ENCODE measurements at regions not wholly inside any gene's neighbourhood (a gene's known extent, or its start where the extent isn't known, plus 50 kb on each side); places are given as distances from the start of the nearest gene placed in this dataset.
"Not testable (repeated sequence)": the region's sequence is repeated elsewhere in the genome, so short reads cannot be mapped to it uniquely, and the experiment has no call there.

- no peak for DNase-seq (ENCODE audit: low read depth, low spot score)
- TF ChIP-seq POLR2AphosphoS5 (IDR thresholded peaks at IDR 0.05; ENCODE audit: borderline replicate concordance, low read depth, low read length) (no peak), FOXP2 (optimal IDR thresholded peaks at IDR 0.05; ENCODE audit: control extremely low read depth, extremely low read length, insufficient read depth) (no peak), EZH2 (IDR thresholded peaks at IDR 0.05) (no peak)
- Histone ChIP-seq H3K36me3 (ENCODE audit: insufficient read depth, low read length) (no peaks in the 10 kb centered on the region), H3K9me3 (ENCODE audit: low read depth, low read length) (peaks cover 8% of the 10 kb centered on the region; the same call in 1 of the 2 replicates), H3K9ac (ENCODE audit: insufficient read length) (no peak overlapping the region), H3K4me3 (no peak overlapping the region), H3K27ac (no peak overlapping the region)
Measured at GRCh38 chr20:2217857-2218539, 77.8 kb upstream of the TGM3 start.

- DNase-seq (ENCODE audit: low read depth, low spot score), result no peak
- TF ChIP-seq POLR2AphosphoS5 (IDR thresholded peaks at IDR 0.05; ENCODE audit: borderline replicate concordance, low read depth, low read length) (no peak), FOXP2 (optimal IDR thresholded peaks at IDR 0.05; ENCODE audit: control extremely low read depth, extremely low read length, insufficient read depth) (no peak), EZH2 (IDR thresholded peaks at IDR 0.05) (no peak)
- Histone ChIP-seq H3K9ac (ENCODE audit: insufficient read length) (no peak overlapping the region), H3K9me3 (ENCODE audit: low read depth, low read length) (peaks cover 8% of the 10 kb centered on the region; the same call in 1 of the 2 replicates), H3K27ac (no peak overlapping the region), H3K4me3 (no peak overlapping the region), H3K36me3 (ENCODE audit: insufficient read depth, low read length) (no peaks in the 10 kb centered on the region)
Measured at GRCh38 chr20:2219481-2220006, 76.3 kb upstream of the TGM3 start.

- no peak for DNase-seq (ENCODE audit: low read depth, low spot score)
- H3K36me3 ChIP-seq (ENCODE audit: insufficient read depth, low read length), result no peaks in the 10 kb centered on the region
- TF ChIP-seq FOXP2 (optimal IDR thresholded peaks at IDR 0.05; ENCODE audit: control extremely low read depth, extremely low read length, insufficient read depth) (no peak), EZH2 (IDR thresholded peaks at IDR 0.05) (no peak), POLR2AphosphoS5 (IDR thresholded peaks at IDR 0.05; ENCODE audit: borderline replicate concordance, low read depth, low read length) (no peak)
- H3K9ac ChIP-seq (ENCODE audit: insufficient read length), result no peak overlapping the region
- H3K4me3 ChIP-seq, result no peak overlapping the region
- H3K9me3 ChIP-seq (ENCODE audit: low read depth, low read length), result peaks cover 8% of the 10 kb centered on the region; the same call in 1 of the 2 replicates
- H3K27ac ChIP-seq, result no peak overlapping the region
Measured at GRCh38 chr20:2220298-2220697, 75.5 kb upstream of the TGM3 start.

GRCh38 chr20:2221921-2222320, 73.9 kb upstream of the TGM3 start:
- no peak overlapping the region for H3K27ac ChIP-seq
- H3K9ac ChIP-seq (ENCODE audit: insufficient read length), result no peak overlapping the region
- peaks cover 8% of the 10 kb centered on the region; the same call in 1 of the 2 replicates for H3K9me3 ChIP-seq (ENCODE audit: low read depth, low read length)
- H3K36me3 ChIP-seq (ENCODE audit: insufficient read depth, low read length), result no peaks in the 10 kb centered on the region
- TF ChIP-seq EZH2 (IDR thresholded peaks at IDR 0.05) (no peak), FOXP2 (optimal IDR thresholded peaks at IDR 0.05; ENCODE audit: control extremely low read depth, extremely low read length, insufficient read depth) (no peak), POLR2AphosphoS5 (IDR thresholded peaks at IDR 0.05; ENCODE audit: borderline replicate concordance, low read depth, low read length) (no peak)
- no peak for DNase-seq (ENCODE audit: low read depth, low spot score)
- no peak overlapping the region for H3K4me3 ChIP-seq

GRCh38 chr20:2223558-2224367, 72.0 kb upstream of the TGM3 start:
- no peak overlapping the region for H3K4me3 ChIP-seq
- DNase-seq (ENCODE audit: low read depth, low spot score), result no peak
- TF ChIP-seq EZH2 (IDR thresholded peaks at IDR 0.05) (no peak), POLR2AphosphoS5 (IDR thresholded peaks at IDR 0.05; ENCODE audit: borderline replicate concordance, low read depth, low read length) (no peak), FOXP2 (optimal IDR thresholded peaks at IDR 0.05; ENCODE audit: control extremely low read depth, extremely low read length, insufficient read depth) (no peak)
- H3K27ac ChIP-seq, result no peak overlapping the region
- H3K36me3 ChIP-seq (ENCODE audit: insufficient read depth, low read length), result no peaks in the 10 kb centered on the region
- H3K9me3 ChIP-seq (ENCODE audit: low read depth, low read length), result peaks cover 8% of the 10 kb centered on the region; the same call in 1 of the 2 replicates
- H3K9ac ChIP-seq (ENCODE audit: insufficient read length), result no peak overlapping the region

GRCh38 chr20:2224368-2224639, 71.5 kb upstream of the TGM3 start:
- Histone ChIP-seq H3K4me3 (no peak overlapping the region), H3K9me3 (ENCODE audit: low read depth, low read length) (peaks cover 8% of the 10 kb centered on the region; the same call in 1 of the 2 replicates), H3K36me3 (ENCODE audit: insufficient read depth, low read length) (no peaks in the 10 kb centered on the region), H3K27ac (no peak overlapping the region), H3K9ac (ENCODE audit: insufficient read length) (no peak overlapping the region)
- TF ChIP-seq EZH2 (IDR thresholded peaks at IDR 0.05) (no peak), FOXP2 (optimal IDR thresholded peaks at IDR 0.05; ENCODE audit: control extremely low read depth, extremely low read length, insufficient read depth) (no peak), POLR2AphosphoS5 (IDR thresholded peaks at IDR 0.05; ENCODE audit: borderline replicate concordance, low read depth, low read length) (no peak)
- no peak for DNase-seq (ENCODE audit: low read depth, low spot score)

GRCh38 chr20:2227285-2227684, 68.5 kb upstream of the TGM3 start:
- H3K27ac ChIP-seq; H3K36me3 ChIP-seq (ENCODE audit: insufficient read depth, low read length); H3K9me3 ChIP-seq (ENCODE audit: low read depth, low read length); H3K9ac ChIP-seq (ENCODE audit: insufficient read length); DNase-seq (ENCODE audit: low read depth, low spot score); H3K4me3 ChIP-seq: not testable (repeated sequence)

GRCh38 chr20:2227861-2228260, 67.9 kb upstream of the TGM3 start:
- no peak for DNase-seq (ENCODE audit: low read depth, low spot score)
- Histone ChIP-seq H3K27ac (no peak overlapping the region), H3K9me3 (ENCODE audit: low read depth, low read length) (no peaks in the 10 kb centered on the region), H3K36me3 (ENCODE audit: insufficient read depth, low read length) (no peaks in the 10 kb centered on the region), H3K4me3 (no peak overlapping the region), H3K9ac (ENCODE audit: insufficient read length) (no peak overlapping the region)
- TF ChIP-seq FOXP2 (optimal IDR thresholded peaks at IDR 0.05; ENCODE audit: control extremely low read depth, extremely low read length, insufficient read depth) (no peak), EZH2 (IDR thresholded peaks at IDR 0.05) (no peak), POLR2AphosphoS5 (IDR thresholded peaks at IDR 0.05; ENCODE audit: borderline replicate concordance, low read depth, low read length) (no peak)
